SW480 (cell line): ENCODE measurements at regions not wholly inside any gene's neighbourhood (a gene's known extent, or its start where the extent isn't known, plus 50 kb on each side); places are given as distances from the start of the nearest gene placed in this dataset.

Experiments used
- DNase-seq: peaks from one replicate; pipeline ENCODE4 v3.0.0-alpha.2; 2016; ENCODE audit warnings: low spot score

DNA sequence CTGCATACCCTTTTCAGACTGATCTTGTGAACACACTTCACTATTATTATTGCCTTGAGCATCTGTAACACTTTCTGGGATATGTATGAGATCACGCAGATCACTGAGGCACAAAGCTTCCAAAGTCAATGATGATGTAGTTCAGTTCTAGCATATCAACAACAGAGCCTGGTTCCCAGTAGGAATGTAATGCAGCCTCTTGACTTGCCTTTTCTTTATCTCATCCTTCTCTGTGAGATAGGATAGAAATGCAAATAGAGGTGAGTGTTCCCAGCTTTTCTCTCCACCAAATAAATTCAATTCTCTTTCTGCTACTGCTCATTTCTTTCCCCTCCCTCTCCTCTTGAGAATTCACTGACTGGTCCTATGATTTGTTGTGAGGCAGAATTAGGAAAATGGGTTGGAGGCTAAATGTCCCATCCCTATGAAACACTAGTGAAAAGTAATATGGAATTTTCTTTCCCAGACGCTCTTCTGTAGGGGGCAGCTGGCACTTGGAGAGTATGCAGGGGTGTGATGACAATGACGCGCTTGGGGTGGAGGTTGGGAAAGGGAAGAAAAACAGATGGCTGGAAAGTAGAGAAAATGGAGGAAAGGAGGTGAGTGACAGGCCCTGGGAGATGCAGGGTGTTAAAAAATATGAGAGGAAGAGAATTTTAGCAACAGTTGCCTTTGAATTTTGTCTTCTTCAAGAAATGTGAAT lies 96.0 kb upstream of the TMTC1 start:
- no peak for DNase-seq

GRCh38 chr12:29869946-29870345 lies 86.2 kb upstream of the TMTC1 start:
- DNase-seq: no peak

GRCh38 chr12:29867823-29868222 lies 84.1 kb upstream of the TMTC1 start:
- no peak for DNase-seq

DNA sequence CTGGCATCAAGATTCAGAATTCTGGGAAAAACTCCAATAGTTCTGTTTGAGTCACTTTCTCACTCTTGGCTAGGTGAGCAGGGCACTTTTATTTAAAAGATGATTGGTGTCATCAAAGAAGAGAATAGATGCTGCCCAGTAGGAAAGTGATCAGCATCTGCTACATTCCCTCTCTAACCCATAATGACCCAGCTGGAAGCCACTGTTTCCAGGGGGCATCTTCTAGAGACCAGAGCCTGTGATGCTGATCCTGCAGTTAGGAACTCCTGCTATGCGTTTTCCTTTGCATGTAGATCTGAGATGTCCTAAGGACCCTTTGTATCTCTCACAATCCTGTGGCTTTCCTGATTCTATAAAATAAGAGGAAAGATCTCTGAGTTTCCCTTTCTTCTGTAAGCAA lies 79.9 kb upstream of the TMTC1 start:
- DNase-seq: no peak

DNA sequence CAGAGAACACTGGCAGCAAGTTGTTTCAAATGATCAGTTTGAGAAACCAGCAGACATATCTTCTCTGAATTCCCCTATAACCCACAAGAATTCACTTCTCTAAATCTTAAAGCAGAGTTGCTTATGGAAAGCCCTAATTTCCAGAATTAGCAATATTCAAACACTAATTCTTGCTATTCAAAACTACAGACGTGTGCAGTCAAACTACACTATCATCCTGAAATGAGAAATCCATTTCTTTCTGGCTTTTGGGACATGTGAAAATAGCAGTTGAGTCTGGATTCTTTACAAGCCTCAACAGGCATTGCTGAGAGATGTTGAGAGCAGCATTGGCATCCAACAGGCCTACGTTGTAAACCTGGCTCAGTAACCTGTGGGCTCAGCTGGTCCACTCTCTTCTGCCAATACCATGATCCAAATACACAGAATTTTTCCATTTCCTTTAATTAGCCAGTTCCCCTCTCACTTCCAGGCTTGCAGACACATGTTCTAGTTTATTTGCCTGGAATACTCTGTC lies 74.6 kb upstream of the TMTC1 start:
- DNase-seq: no peak

- no peak for DNase-seq
These were observed 63.5 kb upstream of the TMTC1 start for GRCh38 chr12:29847246-29847645.

- no peak for DNase-seq
These were observed 60.9 kb upstream of the TMTC1 start for GRCh38 chr12:29844667-29845066.

DNA sequence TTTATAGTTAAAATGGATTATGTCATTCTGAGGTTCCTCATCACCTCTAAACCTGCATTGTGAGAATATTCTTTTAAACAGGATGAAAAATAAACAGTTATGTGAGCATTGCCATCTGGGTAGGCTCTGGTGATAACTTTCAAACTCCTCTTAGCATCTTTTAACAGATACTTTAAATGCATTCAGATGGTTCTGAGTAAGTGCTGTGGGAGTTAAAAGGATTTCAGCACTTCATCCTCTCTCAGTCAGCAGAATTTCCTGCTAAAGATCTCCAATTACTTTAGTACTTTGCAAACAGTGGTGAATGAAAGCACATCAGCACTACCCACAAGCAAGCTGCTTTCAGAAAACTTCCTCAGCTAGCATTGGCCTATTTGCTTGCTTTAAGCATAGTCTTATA lies 59.3 kb upstream of the TMTC1 start:
- DNase-seq: no peak

- no peak for DNase-seq
These were observed 55.0 kb upstream of the TMTC1 start for GRCh38 chr12:29838768-29839167.
